Urinary bladder (tissue), 3 donors: ENCODE measurements at regions not wholly inside any gene's neighbourhood (a gene's known extent, or its start where the extent isn't known, plus 50 kb on each side); places are given as distances from the start of the nearest gene placed in this dataset.

Experiments
- DNase-seq: peaks from one replicate; pipeline ENCODE4 v3.0.0-alpha.2; 2015; ENCODE audit errors: extremely low spot score
- H3K27ac ChIP-seq: one replicate; pipeline ENCODE4 v1.5.1; 2013; ENCODE audit warnings: low read depth, mild to moderate bottlenecking, moderate library complexity
- H3K36me3 ChIP-seq: one replicate; pipeline ENCODE4 v1.6.1; 2013; ENCODE audit warnings: mild to moderate bottlenecking, moderate library complexity; ENCODE audit not compliant: insufficient read depth
- H3K4me1 ChIP-seq: one replicate; pipeline ENCODE4 v1.6.1; 2013; ENCODE audit warnings: mild to moderate bottlenecking, moderate library complexity; ENCODE audit not compliant: insufficient read depth
- H3K4me3 ChIP-seq: one replicate; pipeline ENCODE4 v1.5.1; 2013; ENCODE audit warnings: low read depth, low read length
- WGBS: extraction: QIAGEN DNeasy Blood & Tissue Kit; methylation state at CpG from one replicate; pipeline ENCODE4 v1.1.7; 2013; 5-methylcytosine and 5-hydroxymethylcytosine counted together
- donor health status: healthy with polysubstance abuse.
- donor health status: healthy.

DNA sequence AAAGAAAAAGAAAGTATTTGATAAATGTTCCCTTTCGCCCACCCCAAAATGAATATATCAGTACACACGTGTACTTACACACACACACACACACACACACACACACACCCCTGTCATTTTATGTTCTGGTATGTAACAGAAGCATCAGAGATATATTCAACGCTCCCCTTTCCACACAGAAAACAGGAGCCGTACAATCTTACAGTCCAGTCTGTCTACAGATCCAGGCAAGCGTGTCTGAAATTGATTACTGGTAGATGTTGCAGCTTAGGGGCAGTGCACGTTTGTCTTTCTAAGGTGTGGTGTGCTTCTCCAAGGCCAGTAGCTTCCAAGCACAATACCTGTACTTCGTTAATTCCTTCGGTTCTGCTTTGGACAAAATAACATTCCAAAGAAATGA is 143.7 kb upstream of the RNF32 start:
- Histone ChIP-seq H3K36me3 (no peaks in the 10 kb centered on the region), H3K4me3 (no peak overlapping the region), H3K4me1 (no peaks in the 10 kb centered on the region), H3K27ac (no peak overlapping the region)
- WGBS: 70% methylated on average over 8 of the region's 8 CpGs
- no peak for DNase-seq

DNA sequence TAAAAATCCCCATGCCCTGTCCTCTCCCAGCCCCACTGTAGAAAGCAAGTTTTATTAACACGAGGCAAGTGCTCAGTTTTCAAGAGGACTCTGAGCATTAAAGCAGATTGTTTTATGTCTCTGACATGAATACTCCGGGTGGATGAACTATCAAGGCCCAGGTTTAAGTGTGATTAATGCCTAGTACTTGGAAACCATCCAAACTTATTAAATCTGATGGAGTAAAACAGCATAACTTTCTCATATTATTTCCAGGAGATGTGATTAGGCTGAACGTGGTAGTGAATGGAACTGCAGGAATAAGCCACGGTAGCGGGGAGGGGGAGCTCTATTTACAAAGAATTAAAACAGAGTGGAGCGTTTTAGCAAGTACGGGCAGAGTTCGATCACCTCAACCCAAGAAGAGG is 144.2 kb upstream of the RNF32 start:
- no peaks in the 10 kb centered on the region for H3K36me3 ChIP-seq
- no peak for DNase-seq
- H3K4me1 ChIP-seq: no peaks in the 10 kb centered on the region
- H3K27ac ChIP-seq: no peak overlapping the region
- H3K4me3 ChIP-seq: no peak overlapping the region
- WGBS: 27% methylated on average over 8 of the region's 8 CpGs

DNA sequence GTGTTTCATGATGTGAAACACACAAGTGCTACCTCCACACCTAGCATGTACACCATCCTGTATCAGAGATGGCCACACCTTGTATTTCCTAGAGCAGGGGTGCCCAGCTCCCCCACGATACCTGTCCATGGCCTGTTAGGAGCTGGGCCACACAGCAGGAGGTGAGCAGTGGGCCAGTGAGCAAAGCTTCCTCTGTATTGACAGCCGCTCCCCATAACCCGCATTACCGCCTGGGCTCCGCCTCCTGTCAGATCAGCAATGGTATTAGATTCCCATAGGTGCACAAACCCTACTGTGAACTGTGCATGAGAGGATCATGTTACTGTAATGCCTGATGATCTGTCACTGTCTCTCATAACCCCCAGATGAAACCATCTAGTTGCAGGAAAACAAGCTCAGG is 145.6 kb upstream of the RNF32 start:
- Histone ChIP-seq H3K27ac (no peak overlapping the region), H3K4me3 (no peak overlapping the region), H3K36me3 (no peaks in the 10 kb centered on the region), H3K4me1 (no peaks in the 10 kb centered on the region)
- 95% methylated on average over 5 of the region's 5 CpGs for WGBS
- DNase-seq: no peak

DNA sequence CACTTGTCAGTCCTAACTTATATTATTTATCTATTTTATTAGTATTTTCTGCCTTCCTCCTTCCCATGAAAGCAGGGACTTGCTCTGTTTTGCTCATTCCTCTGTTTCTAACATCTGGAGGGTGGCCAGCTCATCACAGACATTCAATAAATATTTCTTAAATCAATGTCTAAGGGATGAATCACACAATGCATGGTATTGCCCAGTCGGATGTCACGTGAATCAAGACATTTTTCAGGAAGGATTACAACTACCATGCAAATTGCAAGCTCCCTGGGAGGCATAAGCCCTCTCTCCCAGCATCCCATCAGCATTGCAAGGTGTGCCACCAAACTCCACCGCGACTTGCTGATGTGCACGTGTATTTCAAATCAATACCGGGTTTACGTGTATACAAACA is 146.6 kb upstream of the RNF32 start:
- Histone ChIP-seq H3K27ac (no peak overlapping the region), H3K36me3 (no peaks in the 10 kb centered on the region), H3K4me3 (no peak overlapping the region), H3K4me1 (no peaks in the 10 kb centered on the region)
- no peak for DNase-seq
- 78% methylated on average over 7 of the region's 7 CpGs for WGBS

DNA sequence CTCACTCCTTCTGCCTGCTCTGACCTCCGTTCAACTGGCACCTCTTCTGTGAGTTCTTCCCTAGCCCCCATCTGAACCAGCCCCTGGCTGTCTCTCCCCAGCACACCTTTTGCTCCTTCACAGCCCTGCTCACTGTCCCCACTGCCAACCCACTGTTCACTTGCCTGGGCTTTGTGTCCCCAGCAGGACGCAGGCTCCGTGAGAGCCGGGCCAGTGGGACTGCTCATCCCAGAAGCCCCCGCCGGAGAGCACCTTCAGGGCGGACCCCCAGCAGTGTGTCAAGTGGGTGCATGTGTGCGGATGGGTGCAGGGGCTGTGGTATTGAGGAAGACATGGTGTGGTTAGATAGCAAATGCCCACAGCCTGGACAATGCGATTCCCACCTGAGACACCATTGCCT is 148.4 kb upstream of the RNF32 start:
- no peak for DNase-seq
- WGBS: 88% methylated on average over 9 of the region's 9 CpGs

DNA sequence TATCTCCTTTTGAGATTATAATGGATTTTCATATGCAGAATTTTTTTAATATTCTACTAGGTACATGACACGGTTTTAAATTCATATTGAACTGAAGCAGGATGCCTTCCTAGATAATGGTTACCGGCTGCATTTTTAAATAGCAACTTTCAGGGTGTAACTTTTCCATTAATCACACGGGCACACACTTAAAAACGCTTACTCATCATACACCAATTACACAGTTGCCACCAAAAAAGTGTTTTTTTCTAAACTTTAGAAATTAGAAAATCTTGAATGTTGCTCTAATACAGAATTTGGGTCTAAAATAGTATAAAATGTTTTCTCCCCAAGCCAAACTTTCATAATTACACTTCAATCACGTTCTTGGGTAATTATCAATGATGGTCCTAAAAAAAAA is 149.1 kb upstream of the RNF32 start:
- Histone ChIP-seq H3K4me1 (no peaks in the 10 kb centered on the region), H3K4me3 (no peak overlapping the region), H3K36me3 (no peaks in the 10 kb centered on the region), H3K27ac (no peak overlapping the region)
- no peak for DNase-seq
- 68% methylated on average over 5 of the region's 5 CpGs for WGBS

More for the DNA sequence above, 148.4 kb upstream of the RNF32 start:
- Histone ChIP-seq H3K27ac (no peak overlapping the region), H3K36me3 (no peaks in the 10 kb centered on the region), H3K4me1 (no peaks in the 10 kb centered on the region), H3K4me3 (no peak overlapping the region)

DNA sequence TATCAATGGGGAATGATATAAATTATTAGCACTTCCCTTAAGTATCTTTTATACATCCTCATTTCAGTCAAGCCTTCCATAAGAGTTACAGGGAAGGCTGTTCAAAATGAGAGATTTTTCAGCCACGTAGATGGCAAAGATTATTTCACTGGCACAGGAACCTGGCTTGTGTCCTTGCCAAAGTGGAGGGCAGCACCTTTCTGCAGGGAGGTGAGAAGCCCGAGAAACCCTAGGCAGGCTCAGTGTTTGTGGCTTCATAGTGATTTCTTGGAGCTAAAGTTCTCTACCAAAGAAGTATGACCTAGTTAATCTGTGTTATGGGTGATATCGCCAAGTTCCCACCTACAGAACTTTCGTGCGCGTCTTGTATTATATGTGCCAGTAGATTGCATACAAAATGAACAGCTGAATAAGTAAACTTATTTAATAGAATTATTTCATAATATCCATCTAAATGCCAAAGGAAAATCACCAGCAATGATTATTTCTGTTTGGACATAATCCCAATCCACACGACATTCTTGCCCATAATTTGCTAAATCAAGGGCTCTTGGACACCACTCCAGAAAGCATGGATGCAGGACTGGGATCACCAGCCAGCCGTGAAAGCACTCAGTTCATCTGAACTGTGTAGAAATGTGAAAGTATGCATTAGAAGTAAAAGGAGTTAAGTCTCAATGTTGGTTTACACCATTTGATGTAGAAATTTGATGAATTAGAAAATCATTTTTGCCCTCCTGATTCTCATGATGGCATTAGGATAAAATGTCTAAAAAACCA is 150.4 kb upstream of the RNF32 start:
- WGBS: 87% methylated on average over 8 of the region's 8 CpGs
- Histone ChIP-seq H3K4me3 (no peak overlapping the region), H3K4me1 (no peaks in the 10 kb centered on the region), H3K27ac (no peak overlapping the region), H3K36me3 (no peaks in the 10 kb centered on the region)
- DNase-seq: no peak

DNA sequence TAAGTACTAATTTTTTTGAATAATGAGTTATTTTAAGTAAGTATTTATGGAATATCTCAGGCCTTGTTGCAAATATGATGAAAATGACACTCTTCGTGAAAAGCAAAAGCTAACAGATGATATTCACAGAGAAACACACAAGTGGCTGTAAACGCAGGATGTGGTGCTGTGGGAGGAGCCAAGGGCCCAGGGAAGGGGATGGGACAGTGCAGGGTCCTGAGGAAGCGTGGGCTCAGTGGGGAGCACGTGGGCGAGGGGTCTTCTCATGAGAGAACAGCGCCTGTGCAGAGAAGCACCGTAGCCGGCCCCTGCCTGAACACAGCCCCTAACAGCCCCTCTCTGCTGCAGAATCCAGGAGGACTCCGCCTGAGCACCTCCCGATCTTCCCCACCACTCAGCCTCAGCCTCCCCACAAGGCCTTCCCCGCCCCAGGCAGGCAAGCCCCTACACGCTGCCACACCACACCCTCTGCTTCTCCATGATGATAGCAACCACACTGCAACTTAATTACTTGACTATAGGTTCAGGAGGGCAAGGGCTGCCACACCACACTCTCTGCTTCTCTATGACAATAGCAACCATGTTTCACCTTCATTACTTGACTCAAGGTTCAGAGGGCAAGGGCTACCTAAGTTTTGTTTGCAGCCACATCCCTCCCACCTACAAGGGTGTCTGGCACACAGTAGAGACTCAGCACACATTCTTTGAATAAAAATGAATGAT is 152.6 kb upstream of the RNF32 start:
- no peaks in the 10 kb centered on the region for H3K4me1 ChIP-seq
- DNase-seq: no peak
- no peak overlapping the region for H3K4me3 ChIP-seq
- WGBS: 62% methylated on average over 12 of the region's 12 CpGs
- no peak overlapping the region for H3K27ac ChIP-seq
- H3K36me3 ChIP-seq: no peaks in the 10 kb centered on the region

DNA sequence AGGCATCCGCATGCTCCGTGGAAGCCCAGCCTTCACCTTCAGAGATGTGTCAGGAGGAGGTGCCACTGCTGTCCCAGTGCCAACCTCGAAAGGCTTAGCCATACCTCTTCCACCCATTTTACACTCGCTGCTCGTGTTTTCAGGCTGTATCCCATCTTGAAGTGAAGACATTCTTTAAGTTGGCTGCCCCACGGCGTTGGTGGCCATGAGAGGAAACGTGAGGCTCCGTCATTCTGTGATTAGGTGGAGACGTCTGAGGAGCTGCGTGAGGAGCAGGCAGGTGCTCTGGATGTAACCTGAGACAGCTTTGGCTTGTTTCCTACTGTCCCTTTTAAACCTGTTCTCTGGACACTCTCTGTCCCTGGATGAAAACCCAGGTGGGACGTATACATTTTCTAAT is 159.9 kb upstream of the RNF32 start:
- DNase-seq: no peak
- Histone ChIP-seq H3K36me3 (no peaks in the 10 kb centered on the region), H3K4me1 (no peaks in the 10 kb centered on the region), H3K4me3 (no peak overlapping the region), H3K27ac (no peak overlapping the region)
- 77% methylated on average over 12 of the region's 12 CpGs for WGBS

DNA sequence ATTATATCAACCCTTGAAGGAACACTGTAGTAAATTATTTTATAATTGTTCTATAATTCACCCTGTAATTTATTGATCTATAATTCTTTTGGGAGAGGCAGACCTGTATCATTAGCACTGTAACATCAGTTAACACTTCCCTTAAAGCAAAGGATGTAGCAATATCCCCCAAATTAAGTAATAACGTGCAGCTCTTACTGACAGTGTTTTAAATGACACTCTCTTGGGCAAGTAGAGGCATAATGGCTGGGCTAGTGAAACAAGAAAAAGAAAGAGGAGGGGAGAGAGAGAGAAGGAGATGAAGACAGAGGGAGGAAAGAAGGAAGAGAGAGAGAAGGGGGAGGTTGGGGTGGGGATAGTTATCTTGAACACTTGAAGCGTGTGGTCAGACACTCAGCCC is 161.0 kb upstream of the RNF32 start:
- Histone ChIP-seq H3K4me3 (no peak overlapping the region), H3K4me1 (no peaks in the 10 kb centered on the region), H3K36me3 (no peaks in the 10 kb centered on the region), H3K27ac (no peak overlapping the region)
- WGBS: 59% methylated on average over 2 of the region's 2 CpGs
- no peak for DNase-seq

DNA sequence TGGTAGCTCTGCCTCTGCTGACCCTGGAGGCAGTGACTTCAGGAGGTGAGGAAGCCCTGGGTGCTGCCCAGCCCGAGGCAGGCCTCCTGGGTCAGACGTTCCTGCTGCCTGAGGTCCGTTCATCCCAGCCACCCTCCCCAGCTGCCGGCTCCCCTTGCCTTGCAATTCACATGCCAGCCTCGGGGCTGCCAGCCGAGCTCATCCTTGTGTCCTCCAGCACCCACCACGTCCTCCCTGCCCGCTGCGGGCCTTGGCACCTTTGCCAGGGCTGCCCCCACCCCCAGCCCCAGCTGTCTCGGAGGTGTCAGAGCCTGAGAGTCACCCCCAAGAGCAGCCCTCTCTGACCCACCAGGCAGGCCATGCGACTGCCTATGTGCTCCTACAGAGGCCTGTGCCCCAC is 162.1 kb upstream of the RNF32 start:
- H3K4me3 ChIP-seq: no peak overlapping the region
- 80% methylated on average over 11 of the region's 11 CpGs for WGBS
- H3K36me3 ChIP-seq: no peaks in the 10 kb centered on the region
- no peak overlapping the region for H3K27ac ChIP-seq
- H3K4me1 ChIP-seq: no peaks in the 10 kb centered on the region
- DNase-seq: no peak

DNA sequence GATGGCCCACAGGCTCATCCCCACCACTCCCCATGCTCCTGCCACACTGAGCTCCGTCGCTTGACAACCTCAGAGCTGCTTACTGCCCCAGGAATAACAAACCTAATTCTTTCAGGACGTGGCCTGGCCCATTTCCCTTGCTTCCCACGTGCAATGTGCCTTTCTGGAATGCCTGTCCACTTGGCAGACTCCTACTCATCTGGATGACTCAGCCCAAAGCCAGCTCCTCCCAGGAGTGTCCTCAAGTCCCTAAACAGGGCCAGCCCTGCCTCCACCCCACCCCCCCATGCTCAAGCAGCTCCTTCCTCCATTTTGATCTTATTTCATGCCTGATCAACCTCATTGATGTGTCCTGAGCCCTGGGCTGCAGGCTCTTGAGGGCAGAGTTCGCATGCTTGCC is 164.9 kb upstream of the RNF32 start:
- DNase-seq: no peak
- no peak overlapping the region for H3K4me3 ChIP-seq
- WGBS: 43% methylated on average over 5 of the region's 5 CpGs
- no peaks in the 10 kb centered on the region for H3K4me1 ChIP-seq
- no peaks in the 10 kb centered on the region for H3K36me3 ChIP-seq
- H3K27ac ChIP-seq: no peak overlapping the region

DNA sequence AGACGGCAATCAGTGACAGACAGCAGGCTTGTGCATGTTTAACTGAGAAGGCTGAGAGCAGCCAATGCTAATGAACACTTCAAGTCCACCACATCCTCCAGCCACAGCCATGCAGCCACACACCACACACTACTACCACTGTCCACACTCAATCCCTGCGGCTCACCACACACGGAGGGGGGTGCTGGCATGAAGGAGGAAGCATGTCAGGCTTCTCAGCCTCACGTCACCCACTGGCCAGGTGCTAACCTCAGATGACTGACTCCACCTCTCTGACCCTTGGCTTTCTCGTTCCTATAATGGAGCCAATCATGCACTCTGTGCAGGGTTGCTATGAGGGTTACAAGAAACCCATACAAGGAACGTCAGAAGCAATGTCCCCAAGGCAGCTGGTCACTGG is 165.4 kb upstream of the RNF32 start:
- Histone ChIP-seq H3K4me1 (no peaks in the 10 kb centered on the region), H3K27ac (no peak overlapping the region), H3K4me3 (no peak overlapping the region), H3K36me3 (no peaks in the 10 kb centered on the region)
- 69% methylated on average over 6 of the region's 6 CpGs for WGBS
- no peak for DNase-seq

DNA sequence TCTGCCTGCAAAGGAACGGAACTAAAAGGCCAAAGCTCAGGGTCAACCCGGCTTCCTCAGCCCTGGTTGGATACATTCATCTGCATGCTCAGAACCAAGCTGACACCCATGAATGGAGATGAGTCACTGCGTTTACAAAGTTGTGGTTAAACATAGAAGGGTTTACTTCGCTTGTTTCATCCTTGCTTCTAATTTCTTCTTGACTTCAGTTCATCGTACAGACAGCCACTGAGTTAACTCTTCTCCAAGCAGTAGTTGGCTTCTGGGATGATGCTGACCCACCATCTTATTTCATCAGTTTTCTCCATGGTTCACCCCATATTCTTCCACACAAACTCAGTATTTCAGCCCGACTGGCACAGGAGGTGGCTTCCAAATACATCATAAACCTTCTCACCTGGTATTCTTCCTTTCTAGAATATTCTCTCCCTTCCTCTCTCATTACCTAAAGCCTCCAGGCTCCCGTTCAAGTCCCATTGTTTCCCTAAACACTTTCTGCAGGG is 166.3 kb upstream of the RNF32 start:
- no peaks in the 10 kb centered on the region for H3K36me3 ChIP-seq
- no peak overlapping the region for H3K27ac ChIP-seq
- WGBS: 66% methylated on average over 7 of the region's 7 CpGs
- H3K4me3 ChIP-seq: no peak overlapping the region
- no peaks in the 10 kb centered on the region for H3K4me1 ChIP-seq
- DNase-seq: no peak
